ENCODE measurements at regions not wholly inside any gene's neighbourhood (a gene's known extent, or its start where the extent isn't known, plus 50 kb on each side); places are given as distances from the start of the nearest gene placed in this dataset.

- FAIRE-seq: no peak
- no peaks in the 10 kb centered on the region for H3K36me3 ChIP-seq (ENCODE audit: control insufficient read depth in 3 of 3, insufficient read depth in 2 of 3, low read depth in 1 of 3, low read length in 3 of 3)
- WGBS, 3 donors: 64 to 78% (median 76%) methylated on average over 1 of the region's 1 CpG
- H3K4me1 ChIP-seq (ENCODE audit: control insufficient read depth in 3 of 3, insufficient read depth in 2 of 3, low read depth in 1 of 3, low read length in 2 of 3): no peaks in the 10 kb centered on the region
- peaks cover 0 to 3% of the 10 kb centered on the region in 2 donors for H3K9me3 ChIP-seq (ENCODE audit: control insufficient read depth in 2 of 2, insufficient read depth in 1 of 2, low read depth in 1 of 2, low read length in 1 of 2)
- H3K4me3 ChIP-seq (ENCODE audit: low read depth in 1 of 3, low read length in 3 of 3): no peak overlapping the region
- DNase-seq: no peak
- no peaks in the 10 kb centered on the region for H3K27me3 ChIP-seq (ENCODE audit: control insufficient read depth in 3 of 3, insufficient read depth in 3 of 3, low read length in 3 of 3)
- no peak overlapping the region for H3K27ac ChIP-seq (ENCODE audit: low read depth in 1 of 3, low read length in 2 of 3)
These were observed 1237.3 kb upstream of the FAM98A start for GRCh38 chr2:34836361-34836760.

- H3K4me3 ChIP-seq (ENCODE audit: low read depth in 1 of 3, low read length in 3 of 3): no peak overlapping the region
- no peak overlapping the region for H3K27ac ChIP-seq (ENCODE audit: low read depth in 1 of 3, low read length in 2 of 3)
- no peaks in the 10 kb centered on the region for H3K36me3 ChIP-seq (ENCODE audit: control insufficient read depth in 3 of 3, insufficient read depth in 2 of 3, low read depth in 1 of 3, low read length in 3 of 3)
- no peak for DNase-seq
- 78 to 90% (median 81%) methylated on average over 4 of the region's 4 CpGs for WGBS, 3 donors
- H3K27me3 ChIP-seq (ENCODE audit: control insufficient read depth in 3 of 3, insufficient read depth in 3 of 3, low read length in 3 of 3): no peaks in the 10 kb centered on the region
- H3K9me3 ChIP-seq (ENCODE audit: control insufficient read depth in 2 of 2, insufficient read depth in 1 of 2, low read depth in 1 of 2, low read length in 1 of 2): no peaks in the 10 kb centered on the region
- no peak for FAIRE-seq
- no peaks in the 10 kb centered on the region for H3K4me1 ChIP-seq (ENCODE audit: control insufficient read depth in 3 of 3, insufficient read depth in 2 of 3, low read depth in 1 of 3, low read length in 2 of 3)
These were observed 1232.0 kb upstream of the FAM98A start for GRCh38 chr2:34831096-34831495.

- Histone ChIP-seq H3K27me3 (ENCODE audit: control insufficient read depth in 3 of 3, insufficient read depth in 3 of 3, low read length in 3 of 3) (no peaks in the 10 kb centered on the region), H3K27ac (ENCODE audit: low read depth in 1 of 3, low read length in 2 of 3) (no peak overlapping the region), H3K4me3 (ENCODE audit: low read depth in 1 of 3, low read length in 3 of 3) (no peak overlapping the region), H3K9me3 (ENCODE audit: control insufficient read depth in 2 of 2, insufficient read depth in 1 of 2, low read depth in 1 of 2, low read length in 1 of 2) (no peaks in the 10 kb centered on the region), H3K36me3 (ENCODE audit: control insufficient read depth in 3 of 3, insufficient read depth in 2 of 3, low read depth in 1 of 3, low read length in 3 of 3) (no peaks in the 10 kb centered on the region), H3K4me1 (ENCODE audit: control insufficient read depth in 3 of 3, insufficient read depth in 2 of 3, low read depth in 1 of 3, low read length in 2 of 3) (no peaks in the 10 kb centered on the region)
- no peak for FAIRE-seq
- no peak for DNase-seq
These were observed 1229.4 kb upstream of the FAM98A start for GRCh38 chr2:34828481-34828880.

- FAIRE-seq (no peak), DNase-seq (no peak)
- Histone ChIP-seq H3K4me1 (ENCODE audit: control insufficient read depth in 3 of 3, insufficient read depth in 2 of 3, low read depth in 1 of 3, low read length in 2 of 3) (no peaks in the 10 kb centered on the region), H3K9me3 (ENCODE audit: control insufficient read depth in 2 of 2, insufficient read depth in 1 of 2, low read depth in 1 of 2, low read length in 1 of 2) (no peaks in the 10 kb centered on the region), H3K27me3 (ENCODE audit: control insufficient read depth in 3 of 3, insufficient read depth in 3 of 3, low read length in 3 of 3) (no peaks in the 10 kb centered on the region), H3K4me3 (ENCODE audit: low read depth in 1 of 3, low read length in 3 of 3) (no peak overlapping the region), H3K27ac (ENCODE audit: low read depth in 1 of 3, low read length in 2 of 3) (no peak overlapping the region), H3K36me3 (ENCODE audit: control insufficient read depth in 3 of 3, insufficient read depth in 2 of 3, low read depth in 1 of 3, low read length in 3 of 3) (no peaks in the 10 kb centered on the region)
- WGBS, 3 donors: 88 to 97% (median 88%) methylated on average over 1 of the region's 1 CpG
These were observed 1228.3 kb upstream of the FAM98A start for GRCh38 chr2:34827398-34827797.

GRCh38 chr2:34825686-34826085, 1226.6 kb upstream of the FAM98A start:
- DNase-seq: no peak
- Histone ChIP-seq H3K4me3 (ENCODE audit: low read depth in 1 of 3, low read length in 3 of 3) (no peak overlapping the region), H3K36me3 (ENCODE audit: control insufficient read depth in 3 of 3, insufficient read depth in 2 of 3, low read depth in 1 of 3, low read length in 3 of 3) (no peaks in the 10 kb centered on the region), H3K27me3 (ENCODE audit: control insufficient read depth in 3 of 3, insufficient read depth in 3 of 3, low read length in 3 of 3) (no peaks in the 10 kb centered on the region), H3K27ac (ENCODE audit: low read depth in 1 of 3, low read length in 2 of 3) (no peak overlapping the region), H3K4me1 (ENCODE audit: control insufficient read depth in 3 of 3, insufficient read depth in 2 of 3, low read depth in 1 of 3, low read length in 2 of 3) (no peaks in the 10 kb centered on the region), H3K9me3 (ENCODE audit: control insufficient read depth in 2 of 2, insufficient read depth in 1 of 2, low read depth in 1 of 2, low read length in 1 of 2) (no peaks in the 10 kb centered on the region)
- WGBS, 3 donors: 80 to 84% (median 80%) methylated on average over 4 of the region's 4 CpGs
- FAIRE-seq: no peak

- FAIRE-seq: no peak
These were observed 1223.5 kb upstream of the FAM98A start for GRCh38 chr2:34822616-34823015.

GRCh38 chr2:34815052-34815741, 1216.1 kb upstream of the FAM98A start:
- 24 to 47% (median 40%) methylated on average over 4 of the region's 4 CpGs for WGBS, 3 donors
- Histone ChIP-seq H3K9me3 (ENCODE audit: control insufficient read depth in 2 of 2, insufficient read depth in 1 of 2, low read depth in 1 of 2, low read length in 1 of 2) (no peaks in the 10 kb centered on the region), H3K27ac (ENCODE audit: low read depth in 1 of 3, low read length in 2 of 3) (no peak overlapping the region), H3K27me3 (ENCODE audit: control insufficient read depth in 3 of 3, insufficient read depth in 3 of 3, low read length in 3 of 3) (no peaks in the 10 kb centered on the region), H3K4me1 (ENCODE audit: control insufficient read depth in 3 of 3, insufficient read depth in 2 of 3, low read depth in 1 of 3, low read length in 2 of 3) (no peaks in the 10 kb centered on the region), H3K4me3 (ENCODE audit: low read depth in 1 of 3, low read length in 3 of 3) (no peak overlapping the region), H3K36me3 (ENCODE audit: control insufficient read depth in 3 of 3, insufficient read depth in 2 of 3, low read depth in 1 of 3, low read length in 3 of 3) (no peaks in the 10 kb centered on the region)
- FAIRE-seq: no peak
- DNase-seq: no peak

More at GRCh38 chr2:34822616-34823015, 1223.5 kb upstream of the FAM98A start:
- no peak for DNase-seq
- Histone ChIP-seq H3K27me3 (ENCODE audit: control insufficient read depth in 3 of 3, insufficient read depth in 3 of 3, low read length in 3 of 3) (no peaks in the 10 kb centered on the region), H3K4me1 (ENCODE audit: control insufficient read depth in 3 of 3, insufficient read depth in 2 of 3, low read depth in 1 of 3, low read length in 2 of 3) (no peaks in the 10 kb centered on the region), H3K27ac (ENCODE audit: low read depth in 1 of 3, low read length in 2 of 3) (no peak overlapping the region), H3K36me3 (ENCODE audit: control insufficient read depth in 3 of 3, insufficient read depth in 2 of 3, low read depth in 1 of 3, low read length in 3 of 3) (no peaks in the 10 kb centered on the region), H3K9me3 (ENCODE audit: control insufficient read depth in 2 of 2, insufficient read depth in 1 of 2, low read depth in 1 of 2, low read length in 1 of 2) (no peaks in the 10 kb centered on the region), H3K4me3 (ENCODE audit: low read depth in 1 of 3, low read length in 3 of 3) (no peak overlapping the region)
- 55 to 69% (median 55%) methylated on average over 3 of the region's 3 CpGs for WGBS, 3 donors

GRCh38 chr2:34810456-34810855, 1211.4 kb upstream of the FAM98A start:
- H3K4me3 ChIP-seq (ENCODE audit: low read depth in 1 of 3, low read length in 3 of 3): no peak overlapping the region
- no peak for FAIRE-seq
- H3K36me3 ChIP-seq (ENCODE audit: control insufficient read depth in 3 of 3, insufficient read depth in 2 of 3, low read depth in 1 of 3, low read length in 3 of 3): no peaks in the 10 kb centered on the region
- DNase-seq: no peak
- H3K9me3 ChIP-seq (ENCODE audit: control insufficient read depth in 2 of 2, insufficient read depth in 1 of 2, low read depth in 1 of 2, low read length in 1 of 2): no peaks in the 10 kb centered on the region
- no peaks in the 10 kb centered on the region for H3K4me1 ChIP-seq (ENCODE audit: control insufficient read depth in 3 of 3, insufficient read depth in 2 of 3, low read depth in 1 of 3, low read length in 2 of 3)
- H3K27me3 ChIP-seq (ENCODE audit: control insufficient read depth in 3 of 3, insufficient read depth in 3 of 3, low read length in 3 of 3): no peaks in the 10 kb centered on the region
- no peak overlapping the region for H3K27ac ChIP-seq (ENCODE audit: low read depth in 1 of 3, low read length in 2 of 3)
- 70 to 95% (median 84%) methylated on average over 2 of the region's 2 CpGs for WGBS, 3 donors

- Histone ChIP-seq H3K9me3 (ENCODE audit: control insufficient read depth in 2 of 2, insufficient read depth in 1 of 2, low read depth in 1 of 2, low read length in 1 of 2) (no peaks in the 10 kb centered on the region), H3K27ac (ENCODE audit: low read depth in 1 of 3, low read length in 2 of 3) (no peak overlapping the region), H3K36me3 (ENCODE audit: control insufficient read depth in 3 of 3, insufficient read depth in 2 of 3, low read depth in 1 of 3, low read length in 3 of 3) (no peaks in the 10 kb centered on the region), H3K4me3 (ENCODE audit: low read depth in 1 of 3, low read length in 3 of 3) (no peak overlapping the region), H3K27me3 (ENCODE audit: control insufficient read depth in 3 of 3, insufficient read depth in 3 of 3, low read length in 3 of 3) (no peaks in the 10 kb centered on the region), H3K4me1 (ENCODE audit: control insufficient read depth in 3 of 3, insufficient read depth in 2 of 3, low read depth in 1 of 3, low read length in 2 of 3) (no peaks in the 10 kb centered on the region)
- no peak for DNase-seq
- FAIRE-seq: no peak
- 49 to 61% (median 58%) methylated on average over 3 of the region's 3 CpGs for WGBS, 3 donors
These were observed 1209.3 kb upstream of the FAM98A start for GRCh38 chr2:34808426-34808825.

Measured in small intestine (tissue), 7 donors.